Urinary bladder (tissue), 3 donors: ENCODE measurements at regions not wholly inside any gene's neighbourhood (a gene's known extent, or its start where the extent isn't known, plus 50 kb on each side); places are given as distances from the start of the nearest gene placed in this dataset.

Experiments used
- DNase-seq: peaks from one replicate; pipeline ENCODE4 v3.0.0-alpha.2; 2015; ENCODE audit errors: extremely low spot score
- H3K27ac ChIP-seq: one replicate; pipeline ENCODE4 v1.5.1; 2013; ENCODE audit warnings: low read depth, mild to moderate bottlenecking, moderate library complexity
- H3K36me3 ChIP-seq: one replicate; pipeline ENCODE4 v1.6.1; 2013; ENCODE audit warnings: mild to moderate bottlenecking, moderate library complexity; ENCODE audit not compliant: insufficient read depth
- H3K4me1 ChIP-seq: one replicate; pipeline ENCODE4 v1.6.1; 2013; ENCODE audit warnings: mild to moderate bottlenecking, moderate library complexity; ENCODE audit not compliant: insufficient read depth
- H3K4me3 ChIP-seq: one replicate; pipeline ENCODE4 v1.5.1; 2013; ENCODE audit warnings: low read depth, low read length
- WGBS: extraction: QIAGEN DNeasy Blood & Tissue Kit; methylation state at CpG from one replicate; pipeline ENCODE4 v1.1.7; 2013; 5-methylcytosine and 5-hydroxymethylcytosine counted together
- donor health status: healthy with polysubstance abuse.
- donor health status: healthy.

GRCh38 chr11:81159900-81160299, 1573.8 kb downstream of the FAM181B start:
- no peak for DNase-seq
- 71% methylated on average over 3 of the region's 3 CpGs for WGBS
- no peak overlapping the region for H3K4me3 ChIP-seq
- H3K36me3 ChIP-seq = no peaks in the 10 kb centered on the region
- no peak overlapping the region for H3K27ac ChIP-seq
- no peaks in the 10 kb centered on the region for H3K4me1 ChIP-seq

- H3K4me1 ChIP-seq = no peaks in the 10 kb centered on the region
- no peak for DNase-seq
- H3K27ac ChIP-seq = no peak overlapping the region
- no peaks in the 10 kb centered on the region for H3K36me3 ChIP-seq
- no peak overlapping the region for H3K4me3 ChIP-seq
- 73% methylated on average over 5 of the region's 5 CpGs for WGBS
These were observed 1598.1 kb downstream of the FAM181B start for GRCh38 chr11:81135570-81135969.

DNA sequence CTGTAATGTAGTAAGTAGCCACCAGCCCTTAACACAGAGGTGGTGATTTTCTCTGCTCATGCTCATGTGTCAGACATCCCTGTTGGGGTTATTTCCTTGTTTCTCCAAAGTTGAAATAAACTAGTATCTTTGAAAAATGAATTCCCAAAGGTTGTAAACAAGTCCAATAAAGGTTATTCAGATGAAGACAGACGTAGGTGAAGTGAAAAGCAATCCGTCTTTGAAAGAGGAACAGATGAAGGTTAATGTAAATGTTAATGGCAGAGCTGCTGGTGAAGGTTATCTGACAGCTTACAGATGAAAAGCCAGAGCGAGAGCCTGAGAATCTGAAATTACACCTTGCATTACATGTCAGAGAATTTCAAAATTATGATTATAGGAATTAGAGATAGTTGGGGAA, 1604.0 kb downstream of the FAM181B start:
- Histone ChIP-seq H3K4me3 (no peak overlapping the region), H3K27ac (no peak overlapping the region), H3K36me3 (no peaks in the 10 kb centered on the region), H3K4me1 (no peaks in the 10 kb centered on the region)
- 63% methylated on average over 3 of the region's 3 CpGs for WGBS
- DNase-seq = no peak

GRCh38 chr11:81112718-81113117, 1620.9 kb downstream of the FAM181B start:
- H3K36me3 ChIP-seq = no peaks in the 10 kb centered on the region
- H3K4me3 ChIP-seq = no peak overlapping the region
- no peak overlapping the region for H3K27ac ChIP-seq
- no peak for DNase-seq
- no peaks in the 10 kb centered on the region for H3K4me1 ChIP-seq

- no peaks in the 10 kb centered on the region for H3K36me3 ChIP-seq
- DNase-seq = no peak
- no peak overlapping the region for H3K27ac ChIP-seq
- no peaks in the 10 kb centered on the region for H3K4me1 ChIP-seq
- H3K4me3 ChIP-seq = no peak overlapping the region
- 92% methylated on average over 5 of the region's 5 CpGs for WGBS
These were observed 1629.6 kb downstream of the FAM181B start for GRCh38 chr11:81104051-81104450.

GRCh38 chr11:81098471-81098870, 1635.2 kb downstream of the FAM181B start:
- H3K4me1 ChIP-seq = no peaks in the 10 kb centered on the region
- DNase-seq = no peak
- WGBS = 65% methylated on average over 1 of the region's 1 CpG
- no peaks in the 10 kb centered on the region for H3K36me3 ChIP-seq
- H3K27ac ChIP-seq = no peak overlapping the region
- no peak overlapping the region for H3K4me3 ChIP-seq

- no peaks in the 10 kb centered on the region for H3K4me1 ChIP-seq
- DNase-seq = no peak
- no peak overlapping the region for H3K4me3 ChIP-seq
- H3K36me3 ChIP-seq = no peaks in the 10 kb centered on the region
- no peak overlapping the region for H3K27ac ChIP-seq
These were observed 1641.1 kb downstream of the FAM181B start for GRCh38 chr11:81092522-81092921.

GRCh38 chr11:81089242-81089641, 1644.4 kb downstream of the FAM181B start:
- Histone ChIP-seq H3K4me3 (no peak overlapping the region), H3K4me1 (no peaks in the 10 kb centered on the region), H3K36me3 (no peaks in the 10 kb centered on the region), H3K27ac (no peak overlapping the region)
- DNase-seq = no peak
- WGBS = 55% methylated on average over 4 of the region's 4 CpGs

- H3K4me1 ChIP-seq = no peaks in the 10 kb centered on the region
- DNase-seq = no peak
- H3K4me3 ChIP-seq = no peak overlapping the region
- 88% methylated on average over 4 of the region's 4 CpGs for WGBS
- no peaks in the 10 kb centered on the region for H3K36me3 ChIP-seq
- no peak overlapping the region for H3K27ac ChIP-seq
These were observed 1639.6 kb upstream of the TENM4 start for GRCh38 chr11:81080476-81080875.

DNA sequence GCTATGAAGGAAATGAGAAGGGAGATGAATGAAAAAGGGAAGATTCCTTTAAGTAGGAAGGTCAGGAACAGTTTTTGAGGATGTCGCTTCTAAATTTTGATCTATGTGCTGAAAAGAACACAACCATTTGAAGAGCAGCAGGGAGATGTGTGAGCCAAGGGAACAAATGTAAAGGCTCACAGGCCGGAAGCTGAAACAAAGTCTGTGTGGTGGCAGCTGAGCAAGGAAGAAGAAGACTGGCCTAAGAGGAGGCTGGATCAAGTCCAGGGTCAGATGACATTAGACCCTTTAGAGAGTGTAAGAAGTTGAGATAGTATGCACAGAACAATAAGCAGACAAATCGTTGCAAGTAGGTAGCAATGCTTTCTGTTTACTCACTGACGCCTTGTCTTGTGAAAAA, 1631.4 kb upstream of the TENM4 start:
- 49% methylated on average over 4 of the region's 4 CpGs for WGBS
- Histone ChIP-seq H3K4me3 (no peak overlapping the region), H3K36me3 (no peaks in the 10 kb centered on the region), H3K27ac (no peak overlapping the region), H3K4me1 (no peaks in the 10 kb centered on the region)
- no peak for DNase-seq

- no peak for DNase-seq
- no peak overlapping the region for H3K4me3 ChIP-seq
These were observed 1630.8 kb upstream of the TENM4 start for GRCh38 chr11:81071606-81072005.

DNA sequence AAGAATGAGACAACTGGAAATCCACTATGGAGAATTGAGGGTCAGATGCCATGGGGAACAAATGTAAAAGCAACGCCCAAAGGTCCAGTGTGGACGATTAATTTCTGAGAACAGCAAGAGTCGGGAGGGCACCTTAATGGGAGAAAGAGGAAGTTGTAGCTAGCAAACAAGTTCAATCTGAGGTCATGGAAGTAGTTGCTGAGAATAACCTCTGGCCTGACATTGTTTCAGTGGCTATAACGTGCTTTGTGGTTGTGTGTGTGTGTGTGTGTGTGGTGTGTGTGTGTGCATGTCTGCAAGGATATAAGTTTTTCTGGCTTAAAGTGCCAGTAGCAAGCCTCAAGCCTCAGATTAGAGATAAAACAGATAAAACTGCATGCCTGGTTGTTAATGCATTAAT, 1630.1 kb upstream of the TENM4 start:
- no peaks in the 10 kb centered on the region for H3K36me3 ChIP-seq
- no peak overlapping the region for H3K4me3 ChIP-seq
- no peak overlapping the region for H3K27ac ChIP-seq
- no peak for DNase-seq
- 46% methylated on average over 4 of the region's 4 CpGs for WGBS
- no peaks in the 10 kb centered on the region for H3K4me1 ChIP-seq

More at GRCh38 chr11:81071606-81072005, 1630.8 kb upstream of the TENM4 start:
- no peak overlapping the region for H3K27ac ChIP-seq
- H3K36me3 ChIP-seq = no peaks in the 10 kb centered on the region
- H3K4me1 ChIP-seq = no peaks in the 10 kb centered on the region
- 65% methylated on average over 5 of the region's 5 CpGs for WGBS

- Histone ChIP-seq H3K4me3 (no peak overlapping the region), H3K36me3 (no peaks in the 10 kb centered on the region), H3K4me1 (peaks cover 2% of the 10 kb centered on the region), H3K27ac (no peak overlapping the region)
- WGBS = 21% methylated on average over 1 of the region's 1 CpG
- no peak for DNase-seq
These were observed 1618.5 kb upstream of the TENM4 start for GRCh38 chr11:81059356-81059755.

DNA sequence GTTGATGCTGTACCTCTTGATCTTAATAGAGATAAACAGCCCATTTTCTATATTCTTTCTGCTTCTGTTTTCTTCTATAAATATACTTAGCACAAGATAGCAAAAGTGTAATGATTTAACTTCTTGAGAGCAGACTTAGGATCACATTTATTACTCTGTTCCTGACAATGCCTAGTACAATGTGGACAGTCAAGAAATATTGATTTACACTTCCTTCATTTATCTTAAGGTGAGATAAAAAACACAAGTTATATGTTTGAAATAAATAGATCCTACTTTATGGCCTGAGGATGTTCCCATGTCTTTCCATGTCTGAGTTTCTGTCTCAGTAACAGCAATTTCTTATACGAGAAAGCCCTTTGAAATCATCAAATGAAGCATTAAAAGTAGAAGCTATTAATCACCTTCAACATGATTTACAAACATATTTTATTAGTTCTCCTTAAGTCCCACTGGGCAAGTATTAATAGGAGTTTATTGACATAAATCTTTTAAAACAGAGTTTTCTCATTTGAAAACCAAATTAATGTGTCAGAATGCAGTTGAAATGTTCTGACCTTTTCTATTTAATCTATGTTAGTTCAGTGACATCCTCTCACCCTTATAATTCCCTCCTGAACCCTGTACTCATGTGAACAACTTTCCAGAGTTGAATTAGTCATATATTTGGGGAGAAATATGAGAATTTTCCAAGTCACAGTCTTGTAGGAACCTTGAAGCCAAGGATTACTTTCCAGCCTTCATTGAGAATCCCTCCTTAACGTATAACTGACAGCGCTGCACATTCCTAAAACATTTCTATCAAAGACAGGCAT, 1611.7 kb upstream of the TENM4 start:
- Histone ChIP-seq H3K4me3 (no peak overlapping the region), H3K36me3 (no peaks in the 10 kb centered on the region), H3K27ac (no peak overlapping the region), H3K4me1 (peaks cover 2% of the 10 kb centered on the region)
- WGBS = 72% methylated on average over 3 of the region's 3 CpGs
- no peak for DNase-seq
